ENCODE measurements at regions not wholly inside any gene's neighbourhood (a gene's known extent, or its start where the extent isn't known, plus 50 kb on each side); places are given as distances from the start of the nearest gene placed in this dataset.

- Histone ChIP-seq H3K9me3 (ENCODE audit: low read length) (no peaks in the 10 kb centered on the region), H4K20me1 (ENCODE audit: insufficient read depth) (no peaks in the 10 kb centered on the region), H3F3A (ENCODE audit: insufficient read depth, low read length, poor library complexity, severe bottlenecking) (no peaks in the 10 kb centered on the region), H3K79me2 (replicated peaks; ENCODE audit: insufficient read depth, low read length) (no peaks in the 10 kb centered on the region), H3K36me3 (ENCODE audit: insufficient read depth, low read length) (no peaks in the 10 kb centered on the region), H3K27me3 (ENCODE audit: insufficient read depth, low read depth, low read length) (no peaks in the 10 kb centered on the region), H3K4me2 (ENCODE audit: low read length) (no peak overlapping the region), H2AFZ (ENCODE audit: low read depth, low read length) (no peak overlapping the region), H3K27ac (ENCODE audit: low read length) (no peak overlapping the region), H3K9me2 (ENCODE audit: insufficient read depth, low read length) (no peaks in the 10 kb centered on the region), H3K9ac (ENCODE audit: low read length) (no peak overlapping the region), H3K4me3 (ENCODE audit: low read length) (no peak overlapping the region)
- TF ChIP-seq SMC3 (conservative IDR thresholded peaks at IDR 0.05; ENCODE audit: poor library complexity) (no peak), TAF1 (IDR thresholded peaks at IDR 0.05; ENCODE audit: low read depth) (no peak)
- TF ChIP-seq, protein P1, sequence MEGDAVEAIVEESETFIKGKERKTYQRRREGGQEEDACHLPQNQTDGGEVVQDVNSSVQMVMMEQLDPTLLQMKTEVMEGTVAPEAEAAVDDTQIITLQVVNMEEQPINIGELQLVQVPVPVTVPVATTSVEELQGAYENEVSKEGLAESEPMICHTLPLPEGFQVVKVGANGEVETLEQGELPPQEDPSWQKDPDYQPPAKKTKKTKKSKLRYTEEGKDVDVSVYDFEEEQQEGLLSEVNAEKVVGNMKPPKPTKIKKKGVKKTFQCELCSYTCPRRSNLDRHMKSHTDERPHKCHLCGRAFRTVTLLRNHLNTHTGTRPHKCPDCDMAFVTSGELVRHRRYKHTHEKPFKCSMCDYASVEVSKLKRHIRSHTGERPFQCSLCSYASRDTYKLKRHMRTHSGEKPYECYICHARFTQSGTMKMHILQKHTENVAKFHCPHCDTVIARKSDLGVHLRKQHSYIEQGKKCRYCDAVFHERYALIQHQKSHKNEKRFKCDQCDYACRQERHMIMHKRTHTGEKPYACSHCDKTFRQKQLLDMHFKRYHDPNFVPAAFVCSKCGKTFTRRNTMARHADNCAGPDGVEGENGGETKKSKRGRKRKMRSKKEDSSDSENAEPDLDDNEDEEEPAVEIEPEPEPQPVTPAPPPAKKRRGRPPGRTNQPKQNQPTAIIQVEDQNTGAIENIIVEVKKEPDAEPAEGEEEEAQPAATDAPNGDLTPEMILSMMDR (IDR thresholded peaks at IDR 0.05; ENCODE audit: poor library complexity, severe bottlenecking) = no peak
Measured at GRCh38 chr9:82375041-82375440, 386.5 kb downstream of the SPATA31D1 start.

DNA sequence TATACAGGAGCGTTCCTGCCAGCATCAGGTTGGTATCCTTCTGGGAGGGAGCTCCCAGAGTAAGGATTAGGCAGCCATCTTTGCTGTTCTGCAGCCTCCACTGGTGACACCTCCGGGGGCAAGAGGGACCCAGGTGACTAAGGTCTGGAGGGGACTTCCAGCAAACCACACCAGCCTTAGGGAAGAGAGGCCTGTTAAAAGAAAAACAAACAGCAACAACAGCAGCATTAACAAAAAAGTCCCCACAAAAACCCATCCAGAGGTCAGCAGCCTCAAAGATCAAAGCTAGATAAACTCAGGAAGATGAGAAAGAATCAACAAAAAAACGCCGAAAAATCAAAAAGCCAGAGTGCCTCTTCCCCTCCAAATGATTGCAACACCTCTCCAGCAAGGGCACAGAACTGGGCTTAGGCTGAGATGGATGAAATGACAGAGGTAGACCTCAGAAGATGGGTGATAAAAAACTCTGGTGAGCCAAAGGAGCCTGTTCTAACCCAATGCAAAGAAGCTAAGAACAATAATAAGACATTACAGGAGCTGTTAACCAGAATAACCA is 388.2 kb downstream of the SPATA31D1 start:
- Histone ChIP-seq H3K79me2 (replicated peaks; ENCODE audit: insufficient read depth, low read length) (no peaks in the 10 kb centered on the region), H3K36me3 (ENCODE audit: insufficient read depth, low read length) (no peaks in the 10 kb centered on the region), H3K4me2 (ENCODE audit: low read length) (no peak overlapping the region), H3F3A (ENCODE audit: insufficient read depth, low read length, poor library complexity, severe bottlenecking) (no peaks in the 10 kb centered on the region), H3K9ac (ENCODE audit: low read length) (no peak overlapping the region), H3K27ac (ENCODE audit: low read length) (no peak overlapping the region), H3K27me3 (ENCODE audit: insufficient read depth, low read depth, low read length) (no peaks in the 10 kb centered on the region), H3K9me2 (ENCODE audit: insufficient read depth, low read length) (no peaks in the 10 kb centered on the region), H4K20me1 (ENCODE audit: insufficient read depth) (no peaks in the 10 kb centered on the region), H2AFZ (ENCODE audit: low read depth, low read length) (no peak overlapping the region), H3K4me3 (ENCODE audit: low read length) (no peak overlapping the region), H3K9me3 (ENCODE audit: low read length) (no peaks in the 10 kb centered on the region)
- TF ChIP-seq POLR2AphosphoS5 (IDR thresholded peaks at IDR 0.05) = no peak
- no peak for TF ChIP-seq SMC3 (conservative IDR thresholded peaks at IDR 0.05; ENCODE audit: poor library complexity)
- TF ChIP-seq, protein P1 (IDR thresholded peaks at IDR 0.05; ENCODE audit: poor library complexity, severe bottlenecking) = no peak
- no peak for TF ChIP-seq MXI1 (conservative IDR thresholded peaks at IDR 0.05; ENCODE audit: poor library complexity, severe bottlenecking)
- no peak for TF ChIP-seq REST (IDR thresholded peaks at IDR 0.05; ENCODE audit: borderline replicate concordance)
- no peak for TF ChIP-seq EP300 (conservative IDR thresholded peaks at IDR 0.05; ENCODE audit: poor library complexity, severe bottlenecking)
- TF ChIP-seq RAD21 (conservative IDR thresholded peaks at IDR 0.05) = no peak
- no peak for TF ChIP-seq TAF1 (IDR thresholded peaks at IDR 0.05; ENCODE audit: low read depth)
- no peak for TF ChIP-seq EZH2 (IDR thresholded peaks at IDR 0.05; ENCODE audit: borderline replicate concordance, insufficient read depth, low read length, poor library complexity, severe bottlenecking)
